H9 (cell line): ENCODE measurements at regions not wholly inside any gene's neighbourhood (a gene's known extent, or its start where the extent isn't known, plus 50 kb on each side); places are given as distances from the start of the nearest gene placed in this dataset.

Experiments used
- DNase-seq: peaks from one replicate; pipeline ENCODE4 v3.0.0-alpha.2; 2017
- H2AFZ ChIP-seq: one replicate; pipeline ENCODE4 v1.6.1; 2013; ENCODE audit warnings: mild to moderate bottlenecking, low read length, control low read depth, moderate library complexity
- H2AK5ac ChIP-seq: 2 replicates; pipeline ENCODE4 v1.6.1; 2013; ENCODE audit warnings: low read length, control low read depth, mixed read lengths; ENCODE audit not compliant: insufficient read length
- H2BK120ac ChIP-seq: one replicate; pipeline ENCODE4 v1.6.1; 2013; ENCODE audit warnings: low read depth, mild to moderate bottlenecking, low read length, control low read depth, inconsistent platforms; ENCODE audit not compliant: poor library complexity, severe bottlenecking
- H2BK12ac ChIP-seq: 2 replicates; pipeline ENCODE4 v1.6.1; 2013; ENCODE audit warnings: low read length, control low read depth, mixed read lengths, low read depth; ENCODE audit not compliant: insufficient read length
- H2BK15ac ChIP-seq: 2 replicates; pipeline ENCODE4 v1.6.1; 2013; ENCODE audit warnings: low read depth, low read length, control low read depth
- H2BK20ac ChIP-seq: one replicate; pipeline ENCODE4 v1.6.1; 2013; ENCODE audit warnings: low read depth, mild to moderate bottlenecking, low read length, control low read depth, inconsistent platforms; ENCODE audit not compliant: poor library complexity, severe bottlenecking
- H2BK5ac ChIP-seq: 2 replicates; pipeline ENCODE4 v1.6.1; 2013; ENCODE audit warnings: low read length, control low read depth, mixed read lengths; ENCODE audit not compliant: insufficient read length
- H3K14ac ChIP-seq: 2 replicates; pipeline ENCODE4 v1.6.1; 2013; ENCODE audit warnings: low read length, control low read depth; ENCODE audit not compliant: insufficient read depth
- H3K18ac ChIP-seq: 2 replicates; pipeline ENCODE4 v1.6.1; 2013; ENCODE audit warnings: low read depth, mild to moderate bottlenecking, mixed read lengths, low read length, control low read depth; ENCODE audit not compliant: insufficient read length
- H3K23ac ChIP-seq: 2 replicates; pipeline ENCODE4 v1.6.1; 2013; ENCODE audit warnings: low read length, control low read depth, mixed read lengths, low read depth; ENCODE audit not compliant: insufficient read length
- H3K23me2 ChIP-seq: 2 replicates; pipeline ENCODE4 v1.6.1; 2013; ENCODE audit warnings: low read depth, mild to moderate bottlenecking, mixed read lengths, low read length, control low read depth; ENCODE audit not compliant: insufficient read length, poor library complexity, severe bottlenecking
- H3K27ac ChIP-seq: 2 replicates; pipeline ENCODE4 v1.5.1; 2013; ENCODE audit warnings: low read length, control low read depth, mixed read lengths, low read depth; ENCODE audit not compliant: insufficient read length
- H3K27me3 ChIP-seq: 2 replicates; pipeline ENCODE4 v1.6.1; 2013; ENCODE audit warnings: low read length, control low read depth, inconsistent platforms; ENCODE audit not compliant: insufficient read depth
- H3K4ac ChIP-seq: 2 replicates; pipeline ENCODE4 v1.6.1; 2013; ENCODE audit warnings: low read depth, mild to moderate bottlenecking, control low read depth, inconsistent platforms, low read length, moderate library complexity
- H3K4me1 ChIP-seq: 2 replicates; pipeline ENCODE4 v1.6.1; 2013; ENCODE audit warnings: low read length, control low read depth, inconsistent platforms; ENCODE audit not compliant: insufficient read depth
- H3K4me2 ChIP-seq: 2 replicates; pipeline ENCODE4 v1.6.1; 2013; ENCODE audit warnings: low read length, control low read depth, mixed read lengths; ENCODE audit not compliant: insufficient read length, insufficient read depth
- H3K56ac ChIP-seq: 2 replicates; pipeline ENCODE4 v1.6.1; 2013; ENCODE audit warnings: low read depth, mild to moderate bottlenecking, mixed read lengths, low read length, control low read depth; ENCODE audit not compliant: insufficient read length
- H3K79me1 ChIP-seq: 2 replicates; pipeline ENCODE4 v1.6.1; 2013; ENCODE audit warnings: low read depth, mild to moderate bottlenecking, moderate library complexity, low read length, control low read depth, inconsistent platforms; ENCODE audit not compliant: insufficient read depth, poor library complexity, severe bottlenecking
- H3K79me2 ChIP-seq: 2 replicates; pipeline ENCODE4 v1.6.1; 2013; ENCODE audit warnings: low read length, control low read depth, inconsistent platforms; ENCODE audit not compliant: insufficient read depth
- H3K9ac ChIP-seq: 2 replicates; pipeline ENCODE4 v1.6.1; 2013; ENCODE audit warnings: low read length, control low read depth, mixed read lengths; ENCODE audit not compliant: insufficient read length; ENCODE audit errors: extremely low read depth
- H3K9me3 ChIP-seq: one replicate; pipeline ENCODE4 v1.6.1; 2013; ENCODE audit warnings: low read depth, low read length, inconsistent platforms; ENCODE audit not compliant: control insufficient read depth
- H3T11ph ChIP-seq: one replicate; pipeline ENCODE4 v1.6.1; 2013; ENCODE audit warnings: mild to moderate bottlenecking, low read length, control low read depth, inconsistent platforms
- H4K20me1 ChIP-seq: one replicate; pipeline ENCODE4 v1.6.1; 2013; ENCODE audit not compliant: control insufficient read depth, insufficient read length, insufficient read depth
- H4K5ac ChIP-seq: 2 replicates; pipeline ENCODE4 v1.6.1; 2013; ENCODE audit warnings: low read depth, mild to moderate bottlenecking, mixed read lengths, low read length, control low read depth; ENCODE audit not compliant: insufficient read length
- H4K8ac ChIP-seq: replicated peaks from 2 replicates; pipeline ENCODE4 v1.6.1; 2013; ENCODE audit warnings: low read length, control low read depth, mixed read lengths, low read depth; ENCODE audit not compliant: insufficient read length
- H4K91ac ChIP-seq: 2 replicates; pipeline ENCODE4 v1.6.1; 2013; ENCODE audit warnings: low read depth, mild to moderate bottlenecking, moderate library complexity, mixed read lengths, low read length, control low read depth; ENCODE audit not compliant: insufficient read length
- H3K27ac Mint-ChIP-seq, 3 experiments: 2 replicates in 2 of 3; 3 replicates in 1 of 3; pipeline ENCODE4 v1.8.0; 2020 to 2021; ENCODE audit warnings: mixed read lengths in 3 of 3, mild to moderate bottlenecking in 1 of 3, moderate library complexity in 1 of 3
- H3K27me3 Mint-ChIP-seq: 2 replicates; pipeline ENCODE4 v1.8.0; 2021; ENCODE audit warnings: low read depth, mild to moderate bottlenecking, moderate library complexity, mixed read lengths
- H3K36me3 Mint-ChIP-seq, 3 experiments: 2 replicates in 2 of 3; 3 replicates in 1 of 3; pipeline ENCODE4 v1.8.0; 2020 to 2021; ENCODE audit warnings: low read depth in 3 of 3, mixed read lengths in 3 of 3; ENCODE audit not compliant: insufficient read depth in 1 of 3
- H3K4me1 Mint-ChIP-seq, 2 experiments: 2 replicates each; pipeline ENCODE4 v1.8.0; 2020; ENCODE audit warnings: mixed read lengths in 2 of 2
- H3K4me3 Mint-ChIP-seq, 2 experiments: 2 replicates in 1 of 2; 3 replicates in 1 of 2; pipeline ENCODE4 v1.8.0; 2020 to 2021; ENCODE audit warnings: mild to moderate bottlenecking in 2 of 2, mixed read lengths in 2 of 2, moderate library complexity in 1 of 2
- H3K9me3 Mint-ChIP-seq, 2 experiments: 2 replicates in 1 of 2; 3 replicates in 1 of 2; pipeline ENCODE4 v1.8.0; 2020; ENCODE audit warnings: mild to moderate bottlenecking in 2 of 2, mixed read lengths in 2 of 2, moderate library complexity in 1 of 2
- CTCF ChIP-seq: fragments of 200-600 bp; sonication (generic); conservative IDR thresholded peaks from 3 replicates; pipeline ENCODE4 v1.8.0; 2021; ENCODE audit warnings: antibody characterized with exemption, mild to moderate bottlenecking
- WGBS: extraction: QIAGEN DNeasy Blood & Tissue Kit; methylation state at CpG from one replicate; pipeline ENCODE4 v1.1.7; 2013; ENCODE audit warnings: missing lambda C conversion rate, low lambda C conversion rate, mixed read lengths; ENCODE audit not compliant: insufficient read length; ENCODE audit errors: extremely low coverage; 5-methylcytosine and 5-hydroxymethylcytosine counted together

DNA sequence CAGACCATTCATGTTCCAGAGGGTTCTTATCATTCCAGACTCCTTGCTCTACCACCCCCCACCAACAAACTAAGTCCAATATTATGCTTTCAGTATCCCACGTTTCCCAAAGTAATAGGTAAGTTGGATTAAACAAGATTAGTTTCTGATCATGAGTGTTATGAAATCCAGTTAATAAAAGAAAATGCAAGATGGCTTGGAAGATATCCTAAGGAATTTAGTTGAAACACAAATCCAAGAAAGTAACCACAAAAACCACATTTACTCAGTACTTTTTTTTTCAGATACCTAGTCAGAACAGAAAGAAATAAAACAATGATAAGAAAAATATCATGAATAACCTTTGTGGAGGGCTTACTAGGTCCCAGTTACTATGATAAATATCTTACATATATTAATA is 119.4 kb upstream of the MIR17HG start:
- no peaks in the 10 kb centered on the region for H4K20me1 ChIP-seq
- no peak overlapping the region for H2BK15ac ChIP-seq
- no peak overlapping the region for H3K4ac ChIP-seq
- DNase-seq: no peak
- no peak overlapping the region for H2BK20ac ChIP-seq
- no peaks in the 10 kb centered on the region for H3K4me1 ChIP-seq
- no peak overlapping the region for H2AK5ac ChIP-seq
- Mint-ChIP-seq H3K4me3 (no peak overlapping the region), H3K9me3 (no peaks in the 10 kb centered on the region), H3K27me3 (peaks cover 1% of the 10 kb centered on the region; the same call in 1 of the 2 replicates), H3K36me3 (no peaks in the 10 kb centered on the region; a peak in 1 of 7 replicates), H3K27ac (no peak overlapping the region), H3K4me1 (no peaks in the 10 kb centered on the region; a peak in 1 of 4 replicates)
- H3K56ac ChIP-seq: no peak overlapping the region
- TF ChIP-seq CTCF: no peak
- no peaks in the 10 kb centered on the region for H3K9me3 ChIP-seq
- H2BK12ac ChIP-seq: no peak overlapping the region
- H3T11ph ChIP-seq: no peak overlapping the region
- H4K5ac ChIP-seq: no peak overlapping the region
- H4K8ac ChIP-seq: no peak overlapping the region
- no peaks in the 10 kb centered on the region for H3K23me2 ChIP-seq
- H2BK120ac ChIP-seq: no peak overlapping the region
- no peaks in the 10 kb centered on the region for H3K79me2 ChIP-seq
- no peak overlapping the region for H2BK5ac ChIP-seq
- no peak overlapping the region for H3K27ac ChIP-seq
- H2AFZ ChIP-seq: no peak overlapping the region
- H3K4me2 ChIP-seq: no peak overlapping the region
- H3K18ac ChIP-seq: no peak overlapping the region
- no peak overlapping the region for H3K23ac ChIP-seq
- WGBS: no CpG with 5 or more reads among the region's 1 CpG
- H3K27me3 ChIP-seq: no peaks in the 10 kb centered on the region
- no peak overlapping the region for H3K14ac ChIP-seq
- no peaks in the 10 kb centered on the region for H3K79me1 ChIP-seq
- no peak overlapping the region for H4K91ac ChIP-seq
- H3K9ac ChIP-seq: no peak overlapping the region
